ENCODE measurements at regions not wholly inside any gene's neighbourhood (a gene's known extent, or its start where the extent isn't known, plus 50 kb on each side); places are given as distances from the start of the nearest gene placed in this dataset.

GRCh38 chr17:77819497-77819896 is 139.0 kb upstream of the TNRC6C start:
- TF ChIP-seq KAT7 (CRISPR knock-in tag; IDR thresholded peaks at IDR 0.05; ENCODE audit: borderline replicate concordance) (no peak), SMAD4 (CRISPR knock-in tag; IDR thresholded peaks at IDR 0.05) (no peak), MAX (CRISPR knock-in tag; IDR thresholded peaks at IDR 0.05) (no peak), ATF3 (CRISPR knock-in tag; conservative IDR thresholded peaks at IDR 0.05) (no peak), FOXP4 (CRISPR knock-in tag; IDR thresholded peaks at IDR 0.05) (no peak), ZSCAN18 (CRISPR knock-in tag; IDR thresholded peaks at IDR 0.05) (no peak), ZBTB43 (CRISPR knock-in tag; IDR thresholded peaks at IDR 0.05) (no peak), ELF4 (CRISPR knock-in tag; IDR thresholded peaks at IDR 0.05; ENCODE audit: low read depth) (no peak), NR1H2 (CRISPR knock-in tag; IDR thresholded peaks at IDR 0.05) (no peak), GRHL2 (CRISPR knock-in tag; IDR thresholded peaks at IDR 0.05; ENCODE audit: insufficient replicate concordance, severe bottlenecking) (no peak), ATF6 (CRISPR knock-in tag; IDR thresholded peaks at IDR 0.05) (no peak), JAZF1 (CRISPR knock-in tag; IDR thresholded peaks at IDR 0.05) (no peak), PREB (CRISPR knock-in tag; IDR thresholded peaks at IDR 0.05; ENCODE audit: borderline replicate concordance) (no peak)
- ChIA-PET POLR2A (no interaction called here), CTCF (interaction anchor here (0.8 to 1.8 kb wide), 3 partner anchors 73 to 194 kb away, joined by 3 to 6 read pairs (median 4); no protein-coding TSS in a partner anchor)
- no peak for ATAC-seq
- no peak for DNase-seq (ENCODE audit: low spot score)
- H3K9me3 Mint-ChIP-seq, result peaks cover 4% of the 10 kb centered on the region; the same call in 1 of the 2 replicates
- no peak overlapping the region for H3K27ac Mint-ChIP-seq
- no peak overlapping the region for H3K4me3 Mint-ChIP-seq
- peaks cover 40% of the 10 kb centered on the region for H3K4me1 Mint-ChIP-seq
- no peaks in the 10 kb centered on the region for H3K36me3 Mint-ChIP-seq
- H3K27me3 Mint-ChIP-seq (ENCODE audit: low read depth), result peaks cover 3% of the 10 kb centered on the region

- Mint-ChIP-seq H3K4me3 (no peak overlapping the region), H3K4me1 (peaks cover 38% of the 10 kb centered on the region)
These were observed 137.4 kb upstream of the TNRC6C start for GRCh38 chr17:77821114-77821513.

More at GRCh38 chr17:77821114-77821513, 137.4 kb upstream of the TNRC6C start:
- Mint-ChIP-seq H3K9me3 (peaks cover 4% of the 10 kb centered on the region; the same call in 1 of the 2 replicates), H3K27ac (no peak overlapping the region), H3K36me3 (no peaks in the 10 kb centered on the region), H3K27me3 (ENCODE audit: low read depth) (peaks cover 3% of the 10 kb centered on the region)
- ATAC-seq (peak; percentile 79), DNase-seq (ENCODE audit: low spot score) (no peak)
- CTCF ChIA-PET, result no interaction called here
- TF ChIP-seq ESRRA (CRISPR knock-in tag; IDR thresholded peaks at IDR 0.05; ENCODE audit: borderline replicate concordance) (peak; percentile 51; the same call in 1 of the 2 replicates), AR (CRISPR knock-in tag; IDR thresholded peaks at IDR 0.05) (no peak)
- POLR2A ChIA-PET, result no interaction called here

Data from WTC11 (cell line).